Femur (tissue), 1 donor: ENCODE measurements at regions not wholly inside any gene's neighbourhood (a gene's known extent, or its start where the extent isn't known, plus 50 kb on each side); places are given as distances from the start of the nearest gene placed in this dataset.

Experiments
- DNase-seq: peaks from one replicate; pipeline ENCODE4 v3.0.0-alpha.2; 2017

- no peak for DNase-seq
Measured at GRCh38 chr2:57539761-57540160, 506.8 kb upstream of the VRK2 start.

- no peak for DNase-seq
Measured at GRCh38 chr2:57542081-57542480, 504.5 kb upstream of the VRK2 start.

GRCh38 chr2:57543211-57543610 is 503.4 kb upstream of the VRK2 start:
- DNase-seq = no peak

GRCh38 chr2:57544624-57545023 is 502.0 kb upstream of the VRK2 start:
- DNase-seq = no peak

GRCh38 chr2:57546478-57546877 is 500.1 kb upstream of the VRK2 start:
- no peak for DNase-seq

GRCh38 chr2:57549642-57550102 is 496.9 kb upstream of the VRK2 start:
- no peak for DNase-seq

- no peak for DNase-seq
Measured at GRCh38 chr2:57550912-57551311, 495.7 kb upstream of the VRK2 start.

GRCh38 chr2:57552885-57553284 is 493.7 kb upstream of the VRK2 start:
- DNase-seq = no peak

- DNase-seq = no peak
Measured at GRCh38 chr2:57554348-57554747, 492.3 kb upstream of the VRK2 start.

GRCh38 chr2:57558312-57558711 is 488.3 kb upstream of the VRK2 start:
- no peak for DNase-seq

- no peak for DNase-seq
Measured at GRCh38 chr2:57562495-57562894, 484.1 kb upstream of the VRK2 start.

GRCh38 chr2:57563015-57563414 is 483.6 kb upstream of the VRK2 start:
- DNase-seq = no peak

GRCh38 chr2:57567245-57567644 is 479.4 kb upstream of the VRK2 start:
- no peak for DNase-seq

GRCh38 chr2:57569396-57569795 is 477.2 kb upstream of the VRK2 start:
- no peak for DNase-seq

- no peak for DNase-seq
Measured at GRCh38 chr2:57570961-57571360, 475.6 kb upstream of the VRK2 start.

- no peak for DNase-seq
Measured at GRCh38 chr2:57575700-57576268, 470.8 kb upstream of the VRK2 start.

- no peak for DNase-seq
Measured at GRCh38 chr2:57576983-57577382, 469.6 kb upstream of the VRK2 start.

- DNase-seq = no peak
Measured at GRCh38 chr2:57597940-57598339, 448.7 kb upstream of the VRK2 start.

- peak; percentile 14 for DNase-seq
Measured at GRCh38 chr2:57598551-57598950, 448.1 kb upstream of the VRK2 start.

GRCh38 chr2:57602733-57603132 is 443.9 kb upstream of the VRK2 start:
- DNase-seq = no peak

- DNase-seq = no peak
Measured at GRCh38 chr2:57614988-57615387, 431.6 kb upstream of the VRK2 start.

- DNase-seq = no peak
Measured at GRCh38 chr2:57615855-57616556, 430.6 kb upstream of the VRK2 start.

- no peak for DNase-seq
Measured at GRCh38 chr2:57617318-57617717, 429.3 kb upstream of the VRK2 start.

GRCh38 chr2:57621122-57621663 is 425.4 kb upstream of the VRK2 start:
- DNase-seq = no peak

GRCh38 chr2:57622009-57622408 is 424.6 kb upstream of the VRK2 start:
- DNase-seq = no peak
